GM19240 (cell line): ENCODE measurements at regions not wholly inside any gene's neighbourhood (a gene's known extent, or its start where the extent isn't known, plus 50 kb on each side); places are given as distances from the start of the nearest gene placed in this dataset.

Experiments used
- DNase-seq: peaks from one replicate; pipeline ENCODE4 v3.0.0; 2011; ENCODE audit warnings: low spot score; ENCODE audit not compliant: insufficient read length

DNA sequence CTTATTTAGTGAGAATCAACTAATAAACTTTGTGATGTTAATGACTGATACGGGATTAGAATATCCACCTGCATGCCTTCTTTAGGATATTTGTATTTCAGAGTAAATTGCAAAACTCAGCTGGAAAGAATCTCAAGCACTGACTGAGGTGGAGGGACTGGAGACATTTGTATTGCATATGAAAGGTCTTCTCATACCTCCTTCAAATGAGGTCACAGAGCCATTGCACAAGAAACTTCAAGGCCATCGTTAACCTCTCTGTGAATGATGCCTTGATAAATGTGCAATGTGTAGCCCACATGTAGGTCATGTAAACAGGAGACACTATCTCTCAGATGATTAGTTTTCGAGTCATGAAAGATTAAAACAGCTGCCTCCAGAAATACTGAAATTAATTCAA is 531.7 kb upstream of the PLXNA2 start:
- DNase-seq = no peak

DNA sequence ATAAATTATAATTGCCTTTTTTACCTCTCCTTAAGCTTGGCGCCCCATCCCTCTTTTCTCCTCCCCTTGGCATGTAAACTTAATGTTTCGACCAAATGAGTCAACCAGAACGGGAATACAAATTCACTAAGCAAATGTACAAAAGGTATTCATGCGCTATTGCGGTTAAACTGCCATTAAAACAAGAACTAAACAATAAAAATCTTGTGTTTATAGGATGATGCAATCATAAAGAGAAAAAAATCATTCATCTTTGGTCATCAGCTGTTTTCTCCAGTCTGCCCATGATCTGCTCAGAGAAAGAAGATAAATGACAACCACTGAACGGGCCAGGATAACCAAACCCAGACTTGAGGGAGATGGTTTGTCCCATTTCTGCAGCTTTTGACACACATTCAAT is 534.2 kb upstream of the PLXNA2 start:
- no peak for DNase-seq

DNA sequence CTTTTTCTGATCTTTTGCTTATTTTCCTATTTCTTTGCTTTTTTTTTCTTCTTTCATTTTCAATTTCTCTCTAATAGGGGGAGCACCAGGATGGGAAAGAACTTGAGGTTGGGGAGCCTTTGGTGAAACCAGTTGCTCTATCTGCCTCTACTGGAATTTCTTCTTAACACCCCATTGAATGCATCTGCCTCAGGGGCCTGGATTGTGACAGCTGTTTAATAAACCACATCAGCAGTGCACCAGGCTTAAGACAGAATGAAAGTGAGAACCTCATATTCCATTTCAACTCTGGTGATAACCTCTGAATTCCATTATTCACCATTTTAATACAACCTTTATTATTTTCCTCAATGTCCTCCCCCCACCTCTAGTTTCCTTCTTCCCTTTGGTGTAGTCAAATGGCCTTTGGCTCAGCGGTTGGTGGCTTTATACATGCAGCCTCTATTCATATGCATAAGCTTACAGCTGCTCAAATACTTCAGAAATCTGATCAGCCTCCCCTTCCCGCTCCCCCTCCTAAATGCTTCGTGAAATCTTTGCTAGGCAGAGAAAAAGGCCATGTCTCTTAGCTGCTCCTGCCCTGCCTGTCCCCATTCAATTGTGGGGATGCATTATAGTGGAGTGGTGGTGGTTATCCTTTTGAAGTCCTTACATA is 537.3 kb upstream of the PLXNA2 start:
- no peak for DNase-seq

DNA sequence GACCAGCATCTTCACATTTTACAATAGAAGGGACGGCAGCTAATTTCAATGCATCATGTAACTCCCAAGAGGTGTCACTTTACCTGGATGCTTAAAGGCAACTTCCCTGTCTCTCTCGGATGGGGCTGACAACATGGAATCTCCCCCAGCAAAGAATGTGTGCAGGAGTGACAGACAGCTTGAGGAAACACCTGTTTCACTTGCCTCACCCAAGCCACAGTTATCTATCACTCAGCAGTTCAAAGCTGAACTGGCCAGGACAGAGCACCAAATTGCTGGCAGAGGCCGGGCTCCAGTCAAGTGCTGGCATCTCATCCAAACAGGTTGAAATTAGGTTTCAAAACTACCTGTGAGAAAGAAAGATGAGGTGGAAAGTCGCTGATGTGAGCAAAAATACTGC is 538.0 kb upstream of the PLXNA2 start:
- no peak for DNase-seq

- no peak for DNase-seq
Measured at GRCh38 chr1:208785629-208786028, 541.4 kb upstream of the PLXNA2 start.

GRCh38 chr1:208787219-208787618 is 543.0 kb upstream of the PLXNA2 start:
- no peak for DNase-seq

- no peak for DNase-seq
Measured at GRCh38 chr1:208788013-208788540, 543.9 kb upstream of the PLXNA2 start.

DNA sequence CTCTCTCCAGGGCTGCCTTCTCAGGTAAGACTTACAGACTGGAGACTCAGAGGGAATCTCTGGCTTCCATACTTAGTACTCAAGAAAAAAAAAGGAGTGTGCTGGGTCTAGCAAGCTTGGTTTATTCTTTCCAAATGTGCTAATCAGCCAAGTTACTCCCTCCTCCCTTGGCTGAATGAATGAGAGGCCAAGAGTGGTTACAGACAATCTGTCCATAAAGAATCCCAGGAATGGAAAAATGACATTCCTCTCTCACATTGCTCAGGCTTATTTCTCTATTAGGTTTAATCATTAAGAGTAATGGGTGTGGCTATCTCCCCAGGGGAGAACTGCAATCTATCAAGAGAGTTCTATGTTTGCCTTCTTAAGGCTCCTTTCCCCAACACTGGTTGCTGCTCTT is 547.3 kb upstream of the PLXNA2 start:
- no peak for DNase-seq

DNA sequence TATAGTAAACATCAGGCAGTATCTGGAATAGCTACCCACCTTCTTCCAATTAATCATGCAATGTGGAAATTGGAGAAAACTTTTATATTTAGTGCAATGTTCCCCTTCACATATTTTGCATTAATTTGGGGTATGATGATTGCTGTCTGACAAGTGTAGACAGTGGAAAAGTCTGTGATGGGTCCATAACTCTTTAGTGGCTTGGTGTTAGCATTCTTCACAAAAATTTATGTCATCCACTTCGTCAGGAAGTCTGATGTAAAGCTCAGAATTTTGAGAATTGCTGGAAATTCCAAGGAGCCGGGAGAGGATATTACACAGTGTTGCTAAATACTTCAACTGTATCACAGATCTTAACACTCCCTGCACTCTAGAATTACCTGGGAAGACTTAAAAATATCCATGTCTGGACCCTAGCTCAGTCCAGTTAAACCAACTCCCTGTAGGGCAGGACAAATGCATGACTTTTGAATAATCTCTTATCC is 549.7 kb upstream of the PLXNA2 start:
- DNase-seq = no peak

DNA sequence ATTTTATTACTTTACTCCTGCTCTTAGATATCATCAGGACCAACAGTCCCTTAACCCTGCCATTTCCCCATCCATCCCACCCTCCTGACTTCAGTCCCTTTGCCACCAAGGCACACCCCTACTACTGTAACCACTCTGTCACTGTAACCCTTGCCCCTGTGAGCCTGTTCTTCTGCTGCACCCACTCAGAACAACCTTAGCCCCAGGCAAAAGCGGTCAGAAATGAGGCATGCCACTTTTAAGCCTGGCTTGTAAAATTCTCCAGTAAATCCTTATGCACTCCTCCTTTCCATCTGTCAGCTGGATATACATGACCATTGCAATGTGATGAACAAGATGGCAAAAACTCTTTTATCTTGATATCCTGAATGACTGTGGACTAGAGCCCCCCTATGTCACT is 555.0 kb upstream of the PLXNA2 start:
- no peak for DNase-seq

DNA sequence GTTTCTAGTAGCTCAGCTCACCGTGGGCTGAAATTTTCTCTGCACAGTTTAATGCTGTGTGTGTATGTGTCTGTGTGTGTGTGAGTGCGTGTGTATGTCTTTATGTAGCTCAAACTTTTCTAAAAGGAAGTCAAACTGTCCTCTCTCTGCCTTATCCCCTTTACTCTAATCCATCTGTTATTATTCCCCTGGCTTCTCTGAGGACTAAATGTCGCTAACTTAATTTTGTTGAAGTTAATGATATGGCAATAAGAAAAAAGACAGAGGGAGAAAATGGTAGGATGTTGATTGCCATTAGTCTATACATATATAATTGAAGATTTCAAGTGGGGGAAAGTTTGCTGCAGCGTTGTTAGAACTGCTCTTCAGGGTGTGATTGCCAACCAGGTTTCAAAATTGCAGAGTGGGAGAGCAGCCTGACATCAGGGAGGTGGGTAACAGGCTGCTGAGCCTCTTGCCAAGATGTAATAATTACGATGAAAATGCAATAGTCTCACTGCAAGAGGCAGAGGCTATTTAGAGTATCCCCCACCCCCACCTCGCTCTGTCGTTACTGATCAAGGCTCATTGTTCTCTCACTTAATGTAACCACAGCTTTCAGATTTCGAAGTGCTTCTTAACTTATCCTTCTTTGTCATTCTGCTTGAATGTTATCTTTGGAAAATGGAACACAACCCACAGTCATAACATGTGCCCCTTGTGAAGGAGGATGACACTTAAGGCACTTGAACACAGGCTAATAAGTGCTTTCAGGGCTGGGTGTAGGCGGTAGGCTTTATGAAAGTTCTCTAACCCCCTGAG is 559.0 kb upstream of the PLXNA2 start:
- DNase-seq = no peak

GRCh38 chr1:208807446-208808127 is 563.4 kb upstream of the PLXNA2 start:
- no peak for DNase-seq

DNA sequence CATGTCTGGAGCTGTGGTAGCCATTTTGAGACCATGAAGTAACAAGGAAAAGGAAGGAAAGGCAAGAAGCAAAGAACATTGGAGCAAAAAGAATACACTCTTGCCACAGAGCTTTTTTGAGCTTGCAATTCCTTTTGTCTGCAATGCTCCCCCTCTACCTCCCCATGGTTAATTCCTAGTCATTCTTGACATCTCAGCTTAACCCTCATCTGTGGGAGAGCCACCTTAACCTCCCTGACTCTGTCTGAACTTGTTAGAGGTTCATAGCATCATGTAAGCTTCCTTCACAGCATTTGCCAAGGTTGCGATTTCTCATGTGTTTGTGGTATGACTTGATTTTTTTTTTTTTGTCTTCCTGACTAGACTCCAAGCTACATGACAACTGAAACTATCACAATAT is 564.1 kb upstream of the PLXNA2 start:
- no peak for DNase-seq

DNA sequence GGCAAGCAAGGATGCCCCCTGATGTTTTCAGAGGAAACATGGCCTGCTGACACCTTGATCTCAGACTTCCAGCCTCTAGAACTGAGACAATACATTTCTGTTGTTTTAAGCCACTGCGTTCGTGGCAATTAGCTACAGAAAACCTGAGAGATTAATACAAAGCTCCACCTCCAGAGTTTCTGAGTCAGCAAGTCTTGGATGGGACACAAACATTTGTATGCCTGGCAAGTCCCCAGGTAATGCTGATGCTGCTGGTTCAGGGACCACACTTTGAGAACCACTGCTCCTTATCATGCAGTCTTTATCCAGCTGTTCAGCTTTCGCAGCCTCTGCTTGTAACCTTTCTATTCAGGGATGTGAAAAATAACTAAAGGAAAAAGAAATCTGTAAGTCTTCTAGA is 565.7 kb upstream of the PLXNA2 start:
- no peak for DNase-seq

DNA sequence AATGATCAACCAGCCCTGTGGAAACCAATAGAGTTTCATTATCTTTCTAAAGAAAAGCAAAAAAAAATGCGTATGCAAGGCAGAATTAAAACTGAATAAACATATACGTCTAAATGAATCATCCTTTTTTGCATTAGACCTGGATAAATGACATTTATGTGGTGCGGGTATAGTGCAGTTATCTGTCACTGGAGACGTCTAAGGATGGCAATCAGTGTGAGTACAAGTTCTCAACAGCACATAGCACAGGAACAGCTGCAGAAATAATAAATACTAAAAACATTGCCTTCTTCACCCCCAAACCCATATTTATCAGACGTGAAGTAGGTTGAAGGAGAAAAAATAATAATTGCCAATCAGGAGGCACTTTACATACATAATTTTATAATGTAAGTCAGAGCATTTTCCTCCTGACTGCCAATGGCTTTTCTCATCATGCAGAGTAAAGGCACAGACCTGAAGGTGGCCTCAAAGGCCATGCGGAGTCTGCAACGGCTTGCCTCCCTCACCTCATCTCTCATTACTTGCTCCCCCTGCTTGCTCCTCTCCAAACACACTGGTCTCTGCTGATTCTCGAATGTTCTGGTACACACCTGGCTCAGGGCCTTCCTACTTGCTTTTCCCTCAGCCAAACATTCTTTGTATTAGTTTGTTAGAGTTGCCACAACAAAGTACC is 574.7 kb upstream of the PLXNA2 start:
- no peak for DNase-seq

- no peak for DNase-seq
Measured at GRCh38 chr1:208820580-208821212, 576.5 kb upstream of the PLXNA2 start.

DNA sequence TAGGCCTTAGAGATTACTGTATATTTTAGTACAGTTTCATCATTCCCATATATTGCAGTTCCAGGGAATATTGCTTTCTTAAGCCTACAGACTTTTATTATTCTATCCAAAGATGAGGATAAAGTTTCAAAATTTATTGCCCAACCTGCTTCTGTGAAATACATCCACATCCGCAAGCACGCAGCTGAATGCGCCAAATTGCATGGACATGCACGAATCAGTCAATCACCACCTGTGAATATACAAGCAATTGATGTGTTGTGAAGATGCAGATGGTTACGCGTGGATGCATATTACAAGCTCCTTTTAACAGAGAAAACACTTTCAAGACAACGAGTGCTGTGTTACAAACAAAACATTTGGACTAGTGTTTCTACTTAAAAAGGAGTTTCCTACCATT is 577.8 kb upstream of the PLXNA2 start:
- no peak for DNase-seq

DNA sequence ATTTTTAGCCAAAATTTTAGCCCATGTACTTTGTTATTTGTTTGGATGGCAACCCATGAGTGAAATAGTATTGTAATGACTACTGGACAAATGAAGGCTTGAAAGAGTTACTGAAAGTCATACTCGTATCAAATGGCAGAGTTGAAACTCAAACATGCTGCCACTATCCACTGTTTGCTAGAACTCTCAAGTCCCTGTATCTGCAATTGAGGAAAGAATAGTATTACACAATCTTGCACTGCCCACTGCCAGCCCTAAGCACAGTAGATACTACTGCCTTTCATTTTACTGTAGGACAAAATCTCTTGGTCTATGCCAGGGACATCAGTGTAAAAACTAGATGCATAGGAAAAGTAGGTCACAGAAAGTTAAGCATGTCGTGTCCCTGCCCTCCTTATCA is 581.1 kb upstream of the PLXNA2 start:
- DNase-seq = no peak

DNA sequence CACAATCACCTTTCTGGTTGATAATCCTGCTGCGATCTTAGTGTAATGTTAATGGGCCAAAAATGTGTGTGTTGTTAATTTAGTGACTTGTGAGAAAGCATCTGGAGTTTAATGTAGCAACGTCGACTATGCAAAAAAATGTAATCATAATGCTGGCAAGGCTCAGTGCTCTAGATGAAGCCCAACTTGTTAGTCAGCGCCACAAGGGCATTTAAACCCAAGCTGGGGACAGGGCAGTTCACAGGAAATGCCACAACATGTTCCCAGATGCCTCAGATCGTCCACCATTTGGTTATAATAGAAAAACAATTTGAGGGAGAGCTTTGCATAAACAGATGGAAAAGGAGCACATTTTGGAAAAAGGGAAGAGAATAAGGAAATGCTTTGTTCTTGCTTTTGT is 585.4 kb upstream of the PLXNA2 start:
- no peak for DNase-seq

DNA sequence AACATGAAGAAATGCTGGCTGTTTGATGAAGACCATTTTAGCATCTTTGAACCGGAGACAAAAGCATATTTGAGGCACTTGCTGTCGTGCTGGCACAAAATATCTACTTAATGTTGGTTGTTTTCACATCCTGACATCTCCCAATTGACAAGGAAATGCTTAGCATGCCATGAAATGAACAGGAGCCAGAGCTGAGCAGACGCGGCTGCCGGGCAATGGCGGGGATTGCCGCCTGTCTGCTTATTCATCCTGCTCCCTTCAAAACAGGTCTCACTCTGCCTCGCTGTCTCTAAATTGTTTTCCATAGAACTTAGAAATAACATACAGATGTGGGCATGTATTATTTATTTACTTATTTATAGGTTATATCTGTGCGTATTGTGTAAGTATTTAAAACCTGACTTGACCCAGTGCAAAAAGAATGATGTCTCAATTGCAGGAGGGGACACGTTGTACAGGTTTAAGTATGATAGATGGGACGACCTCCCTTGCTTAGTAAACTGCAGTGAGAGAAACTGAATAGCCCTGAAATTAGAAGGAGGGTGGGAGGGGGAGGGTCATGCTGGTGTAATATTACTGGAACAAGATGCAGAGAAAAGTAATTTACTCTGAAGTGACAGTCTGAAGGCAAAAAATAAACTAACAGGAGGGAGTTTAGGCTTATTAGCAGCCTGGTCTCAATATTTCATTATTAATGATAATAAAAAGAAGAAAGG is 590.4 kb upstream of the PLXNA2 start:
- no peak for DNase-seq

DNA sequence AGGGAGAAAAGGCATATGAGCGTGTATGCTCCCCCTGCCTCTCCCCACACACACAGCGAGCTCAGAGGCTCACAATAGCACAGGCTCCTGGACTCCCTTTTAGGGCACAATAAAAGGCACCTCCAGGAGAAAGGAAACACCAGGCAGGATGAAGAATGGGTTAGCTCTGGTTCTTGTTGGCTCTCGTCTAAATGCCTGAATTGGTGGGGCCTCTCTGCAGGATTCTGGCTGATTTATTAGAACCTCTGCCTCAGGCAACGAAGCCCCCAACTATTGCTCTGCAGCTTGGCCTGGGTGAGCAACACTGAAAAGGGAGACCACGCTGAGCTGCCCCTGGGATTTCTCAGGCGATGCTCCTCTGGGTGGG is 590.9 kb upstream of the PLXNA2 start:
- no peak for DNase-seq
